ENCODE measurements at regions not wholly inside any gene's neighbourhood (a gene's known extent, or its start where the extent isn't known, plus 50 kb on each side); places are given as distances from the start of the nearest gene placed in this dataset.

- TF ChIP-seq CTCF (IDR thresholded peaks at IDR 0.05; ENCODE audit: unreplicated experiment) = no peak
- CTCF ChIA-PET = no interaction called here
- Mint-ChIP-seq H3K4me1 (ENCODE audit: low read depth, unreplicated experiment) (no peaks in the 10 kb centered on the region), H3K27ac (ENCODE audit: unreplicated experiment) (no peak overlapping the region), H3K27me3 (ENCODE audit: unreplicated experiment) (peaks cover 81% of the 10 kb centered on the region), H3K4me3 (ENCODE audit: low read depth, unreplicated experiment) (no peak overlapping the region), H3K36me3 (ENCODE audit: insufficient read depth, unreplicated experiment) (peaks cover 3% of the 10 kb centered on the region), H3K9me3 (ENCODE audit: low read depth, unreplicated experiment) (no peaks in the 10 kb centered on the region)
- intact Hi-C loops (cut with micrococcal nuclease; ENCODE audit: unreplicated experiment) = no loop called here
- no peak for DNase-seq
- no TSS peak for BruUV-seq (replicated peaks)
Measured at GRCh38 chr2:10964052-10964790, 52.5 kb downstream of the KCNF1 start.

GRCh38 chr2:10965241-10965843, 53.6 kb downstream of the KCNF1 start:
- intact Hi-C loops (cut with micrococcal nuclease; ENCODE audit: unreplicated experiment) = no loop called here
- TF ChIP-seq CTCF (IDR thresholded peaks at IDR 0.05; ENCODE audit: unreplicated experiment) = no peak
- DNase-seq = no peak
- no peak overlapping the region for H3K27ac Mint-ChIP-seq (ENCODE audit: unreplicated experiment)
- H3K9me3 Mint-ChIP-seq (ENCODE audit: low read depth, unreplicated experiment) = no peaks in the 10 kb centered on the region
- peaks cover 3% of the 10 kb centered on the region for H3K36me3 Mint-ChIP-seq (ENCODE audit: insufficient read depth, unreplicated experiment)
- H3K27me3 Mint-ChIP-seq (ENCODE audit: unreplicated experiment) = peaks cover 92% of the 10 kb centered on the region
- no peak overlapping the region for H3K4me3 Mint-ChIP-seq (ENCODE audit: low read depth, unreplicated experiment)
- no peaks in the 10 kb centered on the region for H3K4me1 Mint-ChIP-seq (ENCODE audit: low read depth, unreplicated experiment)
- CTCF ChIA-PET = no interaction called here
- BruUV-seq (replicated peaks) = no TSS peak

- Mint-ChIP-seq H3K27me3 (ENCODE audit: unreplicated experiment) (peaks cover 99% of the 10 kb centered on the region), H3K4me1 (ENCODE audit: low read depth, unreplicated experiment) (no peaks in the 10 kb centered on the region)
- no peak for DNase-seq
Measured at GRCh38 chr2:10966056-10966455, 54.3 kb downstream of the KCNF1 start.

GRCh38 chr2:10966741-10967140, 55.0 kb downstream of the KCNF1 start:
- BruUV-seq (replicated peaks) = no TSS peak
- Mint-ChIP-seq H3K9me3 (ENCODE audit: low read depth, unreplicated experiment) (no peaks in the 10 kb centered on the region), H3K4me1 (ENCODE audit: low read depth, unreplicated experiment) (no peaks in the 10 kb centered on the region), H3K4me3 (ENCODE audit: low read depth, unreplicated experiment) (no peak overlapping the region), H3K36me3 (ENCODE audit: insufficient read depth, unreplicated experiment) (peaks cover 3% of the 10 kb centered on the region), H3K27ac (ENCODE audit: unreplicated experiment) (no peak overlapping the region), H3K27me3 (ENCODE audit: unreplicated experiment) (peaks cover 100% of the 10 kb centered on the region)
- TF ChIP-seq CTCF (IDR thresholded peaks at IDR 0.05; ENCODE audit: unreplicated experiment) = no peak
- no peak for DNase-seq
- CTCF ChIA-PET = no interaction called here
- intact Hi-C loops (cut with micrococcal nuclease; ENCODE audit: unreplicated experiment) = no loop called here

More at GRCh38 chr2:10966056-10966455, 54.3 kb downstream of the KCNF1 start:
- intact Hi-C loops (cut with micrococcal nuclease; ENCODE audit: unreplicated experiment) = no loop called here
- H3K27ac Mint-ChIP-seq (ENCODE audit: unreplicated experiment) = no peak overlapping the region
- BruUV-seq (replicated peaks) = no TSS peak
- no peaks in the 10 kb centered on the region for H3K9me3 Mint-ChIP-seq (ENCODE audit: low read depth, unreplicated experiment)
- TF ChIP-seq CTCF (IDR thresholded peaks at IDR 0.05; ENCODE audit: unreplicated experiment) = no peak
- no peak overlapping the region for H3K4me3 Mint-ChIP-seq (ENCODE audit: low read depth, unreplicated experiment)
- H3K36me3 Mint-ChIP-seq (ENCODE audit: insufficient read depth, unreplicated experiment) = peaks cover 3% of the 10 kb centered on the region
- CTCF ChIA-PET = no interaction called here

Measured in Calu3 (cell line).